Transverse colon (tissue), 3 donors: ENCODE measurements at regions not wholly inside any gene's neighbourhood (a gene's known extent, or its start where the extent isn't known, plus 50 kb on each side); places are given as distances from the start of the nearest gene placed in this dataset.

Experiments
- POLR2A ChIP-seq: fragments of 450-650 bp; IDR thresholded peaks from one replicate; pipeline ENCODE4 v1.6.1; 2016; ENCODE audit warnings: antibody characterized with exemption, mild to moderate bottlenecking, moderate library complexity
- POLR2AphosphoS5 ChIP-seq, 3 donors: sonication (generic); formaldehyde crosslinking; IDR thresholded peaks; one replicate each; pipeline ENCODE4 v1.6.1; 2016; ENCODE audit warnings: antibody characterized with exemption in 3 of 3

DNA sequence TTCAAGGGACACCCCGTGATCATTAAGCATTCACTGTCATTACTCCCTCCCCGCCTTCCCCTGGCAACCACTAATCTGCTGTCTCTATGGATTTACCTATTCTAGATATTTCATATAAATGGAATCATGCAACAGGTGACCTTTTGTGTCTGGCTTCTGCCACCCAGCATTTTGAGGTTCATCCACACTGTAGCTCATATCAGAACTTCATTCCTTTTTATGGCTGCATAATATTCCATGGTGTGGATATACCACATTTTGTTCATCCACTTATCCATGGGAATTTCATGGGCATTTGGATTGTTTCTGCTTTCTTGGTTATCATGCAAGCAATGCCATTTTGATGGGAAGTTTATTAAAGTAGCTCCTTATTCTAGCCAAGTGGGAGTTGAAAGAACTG, 184.2 kb upstream of the VASH1 start:
- TF ChIP-seq POLR2A: no peak
- no peak for TF ChIP-seq POLR2AphosphoS5 (IDR thresholded peaks at IDR 0.05)
